Fibroblast of the conjunctiva (primary cell): ENCODE measurements at regions not wholly inside any gene's neighbourhood (a gene's known extent, or its start where the extent isn't known, plus 50 kb on each side); places are given as distances from the start of the nearest gene placed in this dataset.
"Not testable (repeated sequence)": the region's sequence is repeated elsewhere in the genome, so short reads cannot be mapped to it uniquely, and the experiment has no call there.

Experiments
- DNase-seq: peaks from one replicate; pipeline ENCODE4 v3.0.0-alpha.2; 2010; ENCODE audit warnings: low read depth

- no peak for DNase-seq
These were observed 360.7 kb downstream of the TEX13C start for GRCh38 chrX:125680366-125680765.

GRCh38 chrX:125681058-125681457 lies 361.4 kb downstream of the TEX13C start:
- DNase-seq = no peak

GRCh38 chrX:125681507-125681906 lies 361.8 kb downstream of the TEX13C start:
- no peak for DNase-seq

GRCh38 chrX:125690522-125690921 lies 370.9 kb downstream of the TEX13C start:
- DNase-seq = not testable (repeated sequence)

- no peak for DNase-seq
These were observed 374.5 kb downstream of the TEX13C start for GRCh38 chrX:125694171-125694570.

GRCh38 chrX:125709074-125709473 lies 389.4 kb downstream of the TEX13C start:
- no peak for DNase-seq

GRCh38 chrX:125709532-125709931 lies 389.9 kb downstream of the TEX13C start:
- DNase-seq = no peak

GRCh38 chrX:125710403-125711062 lies 390.9 kb downstream of the TEX13C start:
- no peak for DNase-seq

GRCh38 chrX:125711103-125711502 lies 391.4 kb downstream of the TEX13C start:
- DNase-seq = no peak

GRCh38 chrX:125713633-125714032 lies 394.0 kb downstream of the TEX13C start:
- DNase-seq = no peak

- DNase-seq = no peak
These were observed 407.4 kb downstream of the TEX13C start for GRCh38 chrX:125727117-125727516.

- no peak for DNase-seq
These were observed 416.5 kb downstream of the TEX13C start for GRCh38 chrX:125736008-125736729.

GRCh38 chrX:125742811-125743210 lies 423.1 kb downstream of the TEX13C start:
- DNase-seq = no peak

- DNase-seq = no peak
These were observed 421.2 kb downstream of the DCAF12L2 start for GRCh38 chrX:125744914-125745313.

GRCh38 chrX:125757794-125758564 lies 408.1 kb downstream of the DCAF12L2 start:
- DNase-seq = peak; percentile 14

- no peak for DNase-seq
These were observed 407.3 kb downstream of the DCAF12L2 start for GRCh38 chrX:125758819-125759218.

GRCh38 chrX:125762954-125763353 lies 403.1 kb downstream of the DCAF12L2 start:
- DNase-seq = no peak

- DNase-seq = no peak
These were observed 400.7 kb downstream of the DCAF12L2 start for GRCh38 chrX:125765347-125765746.

GRCh38 chrX:125769628-125770027 lies 396.5 kb downstream of the DCAF12L2 start:
- no peak for DNase-seq

- DNase-seq = no peak
These were observed 387.8 kb downstream of the DCAF12L2 start for GRCh38 chrX:125778261-125778660.

- DNase-seq = no peak
These were observed 383.9 kb downstream of the DCAF12L2 start for GRCh38 chrX:125782184-125782583.

GRCh38 chrX:125786316-125786715 lies 379.8 kb downstream of the DCAF12L2 start:
- no peak for DNase-seq

GRCh38 chrX:125791787-125792186 lies 374.3 kb downstream of the DCAF12L2 start:
- no peak for DNase-seq
